Mesendoderm (in vitro differentiated cells): ENCODE measurements at regions not wholly inside any gene's neighbourhood (a gene's known extent, or its start where the extent isn't known, plus 50 kb on each side); places are given as distances from the start of the nearest gene placed in this dataset.

Experiments used
- DNase-seq: peaks from one replicate; pipeline ENCODE4 v3.0.0; 2013
- H2AK5ac ChIP-seq: 2 replicates; pipeline ENCODE4 v1.6.1; 2013; ENCODE audit warnings: low read length, inconsistent platforms
- H2BK120ac ChIP-seq: 2 replicates; pipeline ENCODE4 v1.6.1; 2013; ENCODE audit warnings: low read depth, mild to moderate bottlenecking, low read length, moderate library complexity, mixed read lengths
- H2BK15ac ChIP-seq: replicated peaks from 2 replicates; pipeline ENCODE4 v1.6.1; 2013; ENCODE audit warnings: low read depth, mild to moderate bottlenecking, moderate library complexity
- H2BK5ac ChIP-seq: 2 replicates; pipeline ENCODE4 v1.6.1; 2013; ENCODE audit warnings: low read length, inconsistent platforms
- H3K18ac ChIP-seq: 2 replicates; pipeline ENCODE4 v1.6.1; 2013; ENCODE audit warnings: mild to moderate bottlenecking, low read length, mixed read lengths
- H3K23ac ChIP-seq: one replicate; pipeline ENCODE4 v1.6.1; 2013; ENCODE audit warnings: low read length
- H3K27ac ChIP-seq: 2 replicates; pipeline ENCODE4 v1.5.1; 2013; ENCODE audit warnings: low read depth, mild to moderate bottlenecking, inconsistent platforms, low read length, moderate library complexity
- H3K27me3 ChIP-seq: 2 replicates; pipeline ENCODE4 v1.6.1; 2013; ENCODE audit warnings: low read length, control low read depth, mild to moderate bottlenecking, inconsistent platforms; ENCODE audit not compliant: insufficient read depth, poor library complexity
- H3K36me3 ChIP-seq: 2 replicates; pipeline ENCODE4 v1.6.1; 2013; ENCODE audit warnings: low read length, inconsistent platforms; ENCODE audit not compliant: control insufficient read depth, insufficient read depth
- H3K4ac ChIP-seq: one replicate; pipeline ENCODE4 v1.6.1; 2013; ENCODE audit warnings: low read depth, mild to moderate bottlenecking, low read length, moderate library complexity
- H3K4me1 ChIP-seq: 2 replicates; pipeline ENCODE4 v1.6.1; 2013; ENCODE audit warnings: low read depth, low read length, inconsistent platforms; ENCODE audit not compliant: control insufficient read depth
- H3K4me2 ChIP-seq: 2 replicates; pipeline ENCODE4 v1.6.1; 2013; ENCODE audit warnings: low read length
- H3K4me3 ChIP-seq: 2 replicates; pipeline ENCODE4 v1.5.1; 2013; ENCODE audit warnings: mild to moderate bottlenecking, low read length
- H3K56ac ChIP-seq: one replicate; pipeline ENCODE4 v1.6.1; 2013; ENCODE audit warnings: low read length
- H3K79me1 ChIP-seq: 2 replicates; pipeline ENCODE4 v1.6.1; 2013; ENCODE audit warnings: low read length, inconsistent platforms
- H3K79me2 ChIP-seq: 2 replicates; pipeline ENCODE4 v1.6.1; 2013; ENCODE audit warnings: mild to moderate bottlenecking, low read length; ENCODE audit not compliant: control insufficient read depth, insufficient read depth
- H3K9ac ChIP-seq: 2 replicates; pipeline ENCODE4 v1.6.1; 2013; ENCODE audit warnings: low read length, inconsistent platforms
- H4K5ac ChIP-seq: one replicate; pipeline ENCODE4 v1.6.1; 2013; ENCODE audit warnings: low read length
- H4K8ac ChIP-seq: one replicate; pipeline ENCODE4 v1.6.1; 2013; ENCODE audit warnings: low read depth, mild to moderate bottlenecking, control low read depth, low read length, moderate library complexity
- WGBS: extraction: QIAGEN DNeasy Blood & Tissue Kit; methylation state at CpG from one replicate; pipeline ENCODE4 v1.1.7; 2013; ENCODE audit warnings: low lambda C conversion rate, missing lambda C conversion rate; ENCODE audit not compliant: insufficient coverage; ENCODE audit errors: extremely low coverage; 5-methylcytosine and 5-hydroxymethylcytosine counted together

DNA sequence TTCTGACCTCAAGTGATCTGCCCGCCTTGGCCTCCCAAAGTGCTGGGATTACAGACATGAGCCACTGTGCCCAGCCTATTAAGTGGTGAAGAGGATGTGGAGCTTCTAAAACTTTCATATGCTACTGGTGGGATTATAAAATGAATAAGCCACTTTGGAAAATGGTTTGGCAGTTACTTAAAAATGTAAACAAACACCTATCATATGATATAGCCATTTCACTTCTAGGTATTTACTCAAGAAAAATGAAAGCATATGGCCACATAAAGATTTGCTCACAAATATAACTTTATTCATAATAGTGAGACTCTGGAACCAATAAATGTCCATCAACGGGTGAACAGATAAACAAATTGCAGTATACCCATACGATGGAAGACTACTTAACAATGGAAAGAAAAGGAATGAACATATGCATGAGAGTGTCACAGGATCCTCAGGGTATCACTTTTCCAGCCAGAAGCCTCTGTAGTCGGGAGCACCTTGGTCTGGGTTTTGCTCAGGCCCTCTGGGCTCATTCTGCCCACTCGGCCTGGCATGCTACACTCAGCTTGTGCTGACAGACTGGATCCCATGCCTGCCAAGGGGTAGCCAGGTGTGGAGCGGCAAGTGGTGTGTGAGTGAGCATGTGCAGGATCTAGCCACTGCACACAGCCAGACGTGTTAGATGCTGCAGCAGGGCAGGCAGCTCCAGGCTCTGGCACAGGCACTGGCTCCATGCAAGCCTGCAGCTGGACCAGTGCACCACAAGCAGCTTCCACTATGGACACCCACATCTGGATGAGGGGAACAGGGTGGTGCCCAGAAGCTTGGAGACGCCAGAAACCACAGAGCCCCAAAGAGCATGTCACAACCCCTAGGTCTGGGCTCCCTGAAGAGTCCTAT is 213.2 kb upstream of the DIO3 start:
- Histone ChIP-seq H3K23ac (no peak overlapping the region), H2BK120ac (no peak overlapping the region), H3K79me1 (no peaks in the 10 kb centered on the region), H4K5ac (no peak overlapping the region), H3K9ac (no peak overlapping the region), H3K4ac (no peak overlapping the region), H3K18ac (no peak overlapping the region), H3K27me3 (no peaks in the 10 kb centered on the region), H3K4me2 (no peak overlapping the region), H3K4me3 (no peak overlapping the region), H3K4me1 (no peaks in the 10 kb centered on the region), H2AK5ac (no peak overlapping the region), H3K27ac (no peak overlapping the region), H3K36me3 (no peaks in the 10 kb centered on the region), H2BK5ac (no peak overlapping the region), H3K79me2 (no peaks in the 10 kb centered on the region), H2BK15ac (no peak overlapping the region), H3K56ac (no peak overlapping the region), H4K8ac (no peak overlapping the region)
- DNase-seq: no peak
- no CpG with 5 or more reads among the region's 8 CpGs for WGBS

DNA sequence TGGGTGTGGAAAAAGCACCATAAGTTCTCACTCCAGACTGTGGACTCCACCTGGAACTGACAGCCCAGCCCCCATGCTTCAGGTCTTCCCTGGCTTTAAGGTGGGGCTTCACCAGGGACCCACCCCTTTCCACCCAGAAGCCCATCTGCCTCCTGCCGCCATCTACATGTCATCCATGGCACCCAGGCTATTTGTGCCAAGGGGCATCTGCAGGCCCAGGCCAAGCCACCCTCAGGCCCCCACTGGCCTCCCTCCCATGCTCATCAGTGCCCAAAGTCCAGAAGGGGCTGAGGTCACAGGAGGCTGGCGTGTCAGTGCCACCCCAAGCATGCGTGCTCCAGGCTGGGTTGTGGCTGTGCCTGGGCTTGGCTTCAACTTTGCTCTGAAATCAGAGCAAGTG is 212.2 kb upstream of the DIO3 start:
- no peak overlapping the region for H2BK15ac ChIP-seq
- DNase-seq: no peak

DNA sequence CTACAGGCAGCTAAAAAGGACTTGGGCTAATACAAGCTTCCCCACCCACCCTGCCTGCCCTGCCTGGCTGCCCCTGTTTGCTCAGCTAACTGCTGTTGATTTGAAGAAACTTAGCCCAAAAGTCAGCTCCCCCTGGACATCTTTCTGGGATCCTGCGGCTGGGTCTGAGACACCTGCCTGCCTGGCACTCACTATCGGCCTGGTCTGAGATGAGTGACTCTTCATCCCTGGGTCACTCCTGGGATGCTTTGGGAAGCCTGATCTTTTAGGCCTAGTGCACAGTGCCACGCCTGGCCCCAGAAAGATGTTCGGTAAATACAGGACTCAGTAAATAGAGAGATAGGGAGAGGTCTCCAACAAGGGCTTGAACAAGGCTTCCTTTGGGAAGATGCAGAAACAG is 211.3 kb upstream of the DIO3 start:
- H2AK5ac ChIP-seq: no peak overlapping the region
- no peak overlapping the region for H3K56ac ChIP-seq
- H4K5ac ChIP-seq: no peak overlapping the region
- H2BK5ac ChIP-seq: no peak overlapping the region
- H3K4me2 ChIP-seq: no peak overlapping the region
- no peaks in the 10 kb centered on the region for H3K4me1 ChIP-seq
- no peaks in the 10 kb centered on the region for H3K27me3 ChIP-seq
- no peak overlapping the region for H3K4ac ChIP-seq
- H3K27ac ChIP-seq: no peak overlapping the region
- H3K79me2 ChIP-seq: no peaks in the 10 kb centered on the region
- no peak overlapping the region for H3K18ac ChIP-seq
- no peak overlapping the region for H4K8ac ChIP-seq
- no peaks in the 10 kb centered on the region for H3K79me1 ChIP-seq
- no peaks in the 10 kb centered on the region for H3K36me3 ChIP-seq
- no peak overlapping the region for H2BK15ac ChIP-seq
- WGBS: no CpG with 5 or more reads among the region's 4 CpGs
- H3K23ac ChIP-seq: no peak overlapping the region
- no peak for DNase-seq
- no peak overlapping the region for H2BK120ac ChIP-seq
- H3K4me3 ChIP-seq: no peak overlapping the region
- no peak overlapping the region for H3K9ac ChIP-seq

More for the DNA sequence above, 212.2 kb upstream of the DIO3 start:
- Histone ChIP-seq H4K8ac (no peak overlapping the region), H3K79me2 (no peaks in the 10 kb centered on the region), H3K27ac (no peak overlapping the region), H3K4me1 (no peaks in the 10 kb centered on the region), H3K36me3 (no peaks in the 10 kb centered on the region), H2BK5ac (no peak overlapping the region), H3K18ac (no peak overlapping the region), H3K79me1 (no peaks in the 10 kb centered on the region), H3K23ac (no peak overlapping the region), H3K4ac (no peak overlapping the region), H3K4me3 (no peak overlapping the region), H4K5ac (no peak overlapping the region), H2BK120ac (no peak overlapping the region), H3K56ac (no peak overlapping the region), H3K27me3 (no peaks in the 10 kb centered on the region), H2AK5ac (no peak overlapping the region), H3K9ac (no peak overlapping the region), H3K4me2 (no peak overlapping the region)
- WGBS: no CpG with 5 or more reads among the region's 3 CpGs

DNA sequence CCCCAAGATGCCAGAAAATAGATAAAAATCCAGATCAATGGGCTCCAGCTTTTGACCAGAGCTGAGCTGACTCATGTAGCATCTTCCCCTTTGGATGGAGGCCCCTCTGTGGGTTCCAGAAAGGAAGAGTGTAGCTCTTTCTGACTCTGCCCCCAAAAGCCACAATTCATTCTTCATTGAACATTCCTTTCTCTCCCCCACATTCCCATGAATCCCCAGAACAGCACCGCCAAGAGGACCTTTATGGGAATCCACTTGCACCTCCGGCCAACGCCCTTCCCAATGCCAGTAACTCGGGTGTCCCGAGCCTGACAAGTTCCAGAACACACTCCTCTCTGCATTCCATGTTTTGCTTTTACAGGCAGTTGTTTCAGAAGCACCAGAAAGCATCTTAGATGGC is 210.6 kb upstream of the DIO3 start:
- H2BK5ac ChIP-seq: no peak overlapping the region
- no peak overlapping the region for H3K23ac ChIP-seq
- H3K18ac ChIP-seq: no peak overlapping the region
- H3K27ac ChIP-seq: no peak overlapping the region
- H4K8ac ChIP-seq: no peak overlapping the region
- H3K79me1 ChIP-seq: no peaks in the 10 kb centered on the region
- no peak overlapping the region for H2BK15ac ChIP-seq
- whole genome bisulfite sequencing: no CpG with 5 or more reads among the region's 5 CpGs
- H4K5ac ChIP-seq: no peak overlapping the region
- no peaks in the 10 kb centered on the region for H3K4me1 ChIP-seq
- no peak overlapping the region for H3K9ac ChIP-seq
- no peak overlapping the region for H3K4me3 ChIP-seq
- no peak overlapping the region for H2AK5ac ChIP-seq
- no peaks in the 10 kb centered on the region for H3K27me3 ChIP-seq
- H3K56ac ChIP-seq: no peak overlapping the region
- H2BK120ac ChIP-seq: no peak overlapping the region
- no peak overlapping the region for H3K4me2 ChIP-seq
- no peaks in the 10 kb centered on the region for H3K36me3 ChIP-seq
- no peak for DNase-seq
- H3K4ac ChIP-seq: no peak overlapping the region
- no peaks in the 10 kb centered on the region for H3K79me2 ChIP-seq

DNA sequence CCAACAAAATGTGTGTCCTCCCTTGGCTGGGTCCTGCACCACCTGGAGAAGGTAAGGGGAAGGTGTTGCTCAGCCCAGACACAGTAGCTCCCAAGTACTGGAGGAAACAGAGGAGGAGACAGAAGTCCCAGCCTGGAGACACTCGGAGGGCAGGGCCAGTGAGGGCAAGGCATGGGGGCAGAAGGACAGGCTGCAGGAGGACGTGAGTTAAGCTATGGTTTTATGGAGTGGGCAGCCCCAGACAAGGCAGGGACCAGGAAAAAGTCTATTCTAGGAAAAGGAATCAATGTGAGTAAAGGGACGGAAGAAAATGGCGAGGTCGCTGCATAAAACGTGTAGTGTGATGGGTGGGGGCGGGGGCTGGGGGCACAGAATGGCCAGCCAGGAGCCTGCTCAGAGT is 210.1 kb upstream of the DIO3 start:
- no peak overlapping the region for H3K4me3 ChIP-seq
- DNase-seq: no peak
- no CpG with 5 or more reads among the region's 7 CpGs for WGBS
- no peak overlapping the region for H3K4me2 ChIP-seq
- H2BK120ac ChIP-seq: no peak overlapping the region
- no peak overlapping the region for H4K8ac ChIP-seq
- no peaks in the 10 kb centered on the region for H3K79me2 ChIP-seq
- no peaks in the 10 kb centered on the region for H3K36me3 ChIP-seq
- H4K5ac ChIP-seq: no peak overlapping the region
- no peaks in the 10 kb centered on the region for H3K79me1 ChIP-seq
- no peak overlapping the region for H2BK15ac ChIP-seq
- no peaks in the 10 kb centered on the region for H3K27me3 ChIP-seq
- no peak overlapping the region for H3K4ac ChIP-seq
- no peak overlapping the region for H3K56ac ChIP-seq
- no peak overlapping the region for H2AK5ac ChIP-seq
- no peak overlapping the region for H3K9ac ChIP-seq
- H3K23ac ChIP-seq: no peak overlapping the region
- H3K4me1 ChIP-seq: no peaks in the 10 kb centered on the region
- H2BK5ac ChIP-seq: no peak overlapping the region
- no peak overlapping the region for H3K27ac ChIP-seq
- no peak overlapping the region for H3K18ac ChIP-seq

DNA sequence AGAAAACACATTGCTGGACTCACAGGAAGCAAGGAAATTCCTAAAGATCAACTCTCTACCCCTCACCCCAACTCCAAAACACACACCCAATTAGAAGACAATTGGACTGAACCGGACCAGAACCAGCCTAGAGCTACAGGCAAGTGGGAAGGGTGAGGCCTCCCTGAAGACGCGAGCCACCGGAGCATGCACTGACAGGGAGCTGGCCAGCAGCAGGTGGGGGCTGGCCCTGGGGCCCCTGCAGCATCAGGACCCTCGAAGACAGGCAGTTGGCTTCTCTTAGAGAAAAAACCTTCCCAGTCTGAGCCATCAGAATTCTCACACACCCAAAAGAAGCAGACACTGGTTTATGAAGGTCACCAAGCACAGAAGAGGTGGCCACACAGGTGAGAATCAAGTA is 209.5 kb upstream of the DIO3 start:
- no peak overlapping the region for H3K4me3 ChIP-seq
- H4K5ac ChIP-seq: no peak overlapping the region
- H4K8ac ChIP-seq: no peak overlapping the region
- no peak overlapping the region for H3K23ac ChIP-seq
- H2BK5ac ChIP-seq: no peak overlapping the region
- H2AK5ac ChIP-seq: no peak overlapping the region
- no peaks in the 10 kb centered on the region for H3K79me2 ChIP-seq
- H3K9ac ChIP-seq: no peak overlapping the region
- H3K56ac ChIP-seq: no peak overlapping the region
- H3K36me3 ChIP-seq: no peaks in the 10 kb centered on the region
- no peak overlapping the region for H2BK15ac ChIP-seq
- H3K4me1 ChIP-seq: no peaks in the 10 kb centered on the region
- no CpG with 5 or more reads among the region's 5 CpGs for WGBS
- no peaks in the 10 kb centered on the region for H3K27me3 ChIP-seq
- H3K79me1 ChIP-seq: no peaks in the 10 kb centered on the region
- H2BK120ac ChIP-seq: no peak overlapping the region
- H3K27ac ChIP-seq: no peak overlapping the region
- H3K4ac ChIP-seq: no peak overlapping the region
- no peak overlapping the region for H3K18ac ChIP-seq
- no peak overlapping the region for H3K4me2 ChIP-seq
- no peak for DNase-seq
